ENCODE measurements at regions not wholly inside any gene's neighbourhood (a gene's known extent, or its start where the extent isn't known, plus 50 kb on each side); places are given as distances from the start of the nearest gene placed in this dataset.

DNA sequence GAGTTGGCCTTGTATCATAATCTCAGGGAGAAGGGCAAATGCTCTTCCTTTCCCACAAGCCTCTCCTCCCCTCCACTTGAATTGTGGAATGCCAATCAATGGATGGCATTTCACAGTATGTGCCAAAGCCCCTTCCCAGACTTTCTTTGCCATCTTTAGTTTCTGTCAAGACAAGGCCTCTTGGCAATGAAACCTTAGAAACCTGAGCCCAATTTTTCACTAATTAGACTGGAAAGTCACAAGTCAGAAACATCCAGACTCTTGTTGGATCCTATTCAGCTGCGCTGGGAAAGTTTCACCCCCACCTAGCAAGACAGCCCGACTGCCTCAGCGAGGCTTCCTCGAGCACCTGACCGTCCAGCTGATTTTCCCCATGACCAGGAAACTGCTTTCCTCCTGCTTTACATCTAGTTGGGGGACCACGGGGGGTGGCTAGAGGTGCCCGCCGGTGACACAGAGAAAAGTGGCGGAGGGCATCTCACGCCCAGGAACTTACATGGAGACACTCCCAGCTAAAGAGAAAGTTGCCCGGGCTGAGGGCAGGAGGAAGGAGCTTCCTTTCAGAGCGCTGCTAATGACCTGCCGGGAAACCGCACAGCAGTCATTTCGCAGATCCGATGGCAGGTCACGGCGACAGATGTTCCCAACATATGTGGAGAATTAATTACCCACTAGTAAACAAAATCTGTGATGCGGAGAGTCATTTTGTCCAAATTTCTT lies 302.6 kb upstream of the RRP15 start:
- no peak for TF ChIP-seq CBX5 (IDR thresholded peaks at IDR 0.05; ENCODE audit: low read depth, low read length)
- no peak for TF ChIP-seq EZH2 (IDR thresholded peaks at IDR 0.05; ENCODE audit: low read depth, low read length, severe bottlenecking)
- TF ChIP-seq, protein P1, sequence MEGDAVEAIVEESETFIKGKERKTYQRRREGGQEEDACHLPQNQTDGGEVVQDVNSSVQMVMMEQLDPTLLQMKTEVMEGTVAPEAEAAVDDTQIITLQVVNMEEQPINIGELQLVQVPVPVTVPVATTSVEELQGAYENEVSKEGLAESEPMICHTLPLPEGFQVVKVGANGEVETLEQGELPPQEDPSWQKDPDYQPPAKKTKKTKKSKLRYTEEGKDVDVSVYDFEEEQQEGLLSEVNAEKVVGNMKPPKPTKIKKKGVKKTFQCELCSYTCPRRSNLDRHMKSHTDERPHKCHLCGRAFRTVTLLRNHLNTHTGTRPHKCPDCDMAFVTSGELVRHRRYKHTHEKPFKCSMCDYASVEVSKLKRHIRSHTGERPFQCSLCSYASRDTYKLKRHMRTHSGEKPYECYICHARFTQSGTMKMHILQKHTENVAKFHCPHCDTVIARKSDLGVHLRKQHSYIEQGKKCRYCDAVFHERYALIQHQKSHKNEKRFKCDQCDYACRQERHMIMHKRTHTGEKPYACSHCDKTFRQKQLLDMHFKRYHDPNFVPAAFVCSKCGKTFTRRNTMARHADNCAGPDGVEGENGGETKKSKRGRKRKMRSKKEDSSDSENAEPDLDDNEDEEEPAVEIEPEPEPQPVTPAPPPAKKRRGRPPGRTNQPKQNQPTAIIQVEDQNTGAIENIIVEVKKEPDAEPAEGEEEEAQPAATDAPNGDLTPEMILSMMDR (IDR thresholded peaks at IDR 0.05; ENCODE audit: control extremely low read depth in 1 of 3, insufficient read depth in 1 of 3, low read depth in 1 of 3, low read length in 3 of 3), result no peak
- TF ChIP-seq POLR2A (IDR thresholded peaks at IDR 0.05; ENCODE audit: control extremely low read depth in 1 of 2, low read depth in 2 of 2, low read length in 2 of 2), result no peak
